BLaER1 (cell line): ENCODE measurements at regions not wholly inside any gene's neighbourhood (a gene's known extent, or its start where the extent isn't known, plus 50 kb on each side); places are given as distances from the start of the nearest gene placed in this dataset.
"Not testable (repeated sequence)": the region's sequence is repeated elsewhere in the genome, so short reads cannot be mapped to it uniquely, and the experiment has no call there.

Source experiments
- H3K27ac ChIP-seq: shearing (Covaris generic); formaldehyde crosslinking; 2 replicates; pipeline ENCODE4 v1.8.1; 2022
- H3K27me3 ChIP-seq: shearing (Covaris generic); formaldehyde crosslinking; 2 replicates; pipeline ENCODE4 v1.8.1; 2022
- H3K36me3 ChIP-seq: shearing (Covaris generic); formaldehyde crosslinking; 2 replicates; pipeline ENCODE4 v1.8.1; 2022
- H3K4me1 ChIP-seq: shearing (Covaris generic); formaldehyde crosslinking; 2 replicates; pipeline ENCODE4 v1.8.1; 2022
- H3K4me2 ChIP-seq: shearing (Covaris generic); formaldehyde crosslinking; 2 replicates; pipeline ENCODE4 v1.8.1; 2022
- H3K4me3 ChIP-seq: shearing (Covaris generic); formaldehyde crosslinking; 2 replicates; pipeline ENCODE4 v1.8.1; 2022
- H3K9ac ChIP-seq: shearing (Covaris generic); formaldehyde crosslinking; 2 replicates; pipeline ENCODE4 v1.8.1; 2022
- H3K9me3 ChIP-seq: shearing (Covaris generic); formaldehyde crosslinking; 2 replicates; pipeline ENCODE4 v1.8.1; 2022
- H4K20me1 ChIP-seq: shearing (Covaris generic); formaldehyde crosslinking; 2 replicates; pipeline ENCODE4 v1.8.1; 2022
- Cebpa-rat ChIP-seq: shearing (Covaris generic); IDR thresholded peaks from 2 replicates; pipeline ENCODE4 v1.8.1; 2022

DNA sequence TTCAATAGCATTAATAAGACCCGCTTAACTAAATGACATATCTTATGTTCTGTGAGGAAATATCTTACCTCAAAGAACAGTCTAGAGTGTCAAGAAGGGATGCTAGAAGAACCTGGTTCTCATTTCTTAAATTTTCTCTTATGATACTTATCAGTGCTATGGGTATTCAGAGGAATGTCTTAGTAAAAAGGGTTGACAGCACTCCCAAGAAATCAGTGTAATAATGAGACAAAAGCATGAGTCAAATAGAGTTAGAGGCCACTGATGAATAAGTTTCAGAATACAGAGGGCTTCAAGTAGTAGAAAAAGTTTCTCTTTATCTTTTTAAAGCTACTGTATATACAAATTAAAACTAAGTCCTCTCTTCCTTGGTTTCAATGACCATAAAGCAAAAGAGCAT, 242.8 kb downstream of the GJA1 start:
- TF ChIP-seq Cebpa-rat = no peak
- H4K20me1 ChIP-seq = no peaks in the 10 kb centered on the region
- H3K27ac ChIP-seq = no peak overlapping the region
- H3K4me1 ChIP-seq = peaks cover 6% of the 10 kb centered on the region
- peaks cover 4% of the 10 kb centered on the region; the same call in 1 of the 2 replicates for H3K9me3 ChIP-seq
- no peaks in the 10 kb centered on the region for H3K36me3 ChIP-seq
- no peak overlapping the region for H3K4me3 ChIP-seq
- H3K4me2 ChIP-seq = no peak overlapping the region
- no peak overlapping the region for H3K9ac ChIP-seq
- H3K27me3 ChIP-seq = no peaks in the 10 kb centered on the region

DNA sequence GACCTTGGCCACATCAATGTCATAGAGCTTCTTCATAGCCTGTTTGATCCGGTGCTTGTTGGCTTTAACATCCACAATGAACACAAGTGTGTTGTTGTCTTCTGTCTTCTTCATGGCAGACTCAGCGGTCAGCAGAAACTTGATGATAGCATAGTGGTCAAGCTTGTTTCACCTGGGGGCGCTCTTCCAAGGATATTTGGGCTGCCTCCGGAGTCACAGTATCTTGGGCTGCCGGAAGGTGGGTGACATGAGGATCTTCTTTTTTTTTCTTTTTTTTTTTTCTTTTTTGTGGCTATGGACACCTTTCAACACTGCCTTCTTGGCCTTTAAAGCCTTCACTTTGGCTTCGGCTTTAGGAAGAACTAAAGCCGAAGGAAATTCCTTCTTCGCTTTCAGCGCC, 244.6 kb downstream of the GJA1 start:
- H4K20me1 ChIP-seq = no peaks in the 10 kb centered on the region
- no peaks in the 10 kb centered on the region for H3K36me3 ChIP-seq
- H3K4me3 ChIP-seq = no peak overlapping the region
- peaks cover 4% of the 10 kb centered on the region; the same call in 1 of the 2 replicates for H3K9me3 ChIP-seq
- TF ChIP-seq Cebpa-rat = no peak
- H3K4me1 ChIP-seq = no peaks in the 10 kb centered on the region
- H3K4me2 ChIP-seq = no peak overlapping the region
- no peak overlapping the region for H3K9ac ChIP-seq
- no peaks in the 10 kb centered on the region for H3K27me3 ChIP-seq
- H3K27ac ChIP-seq = no peak overlapping the region

DNA sequence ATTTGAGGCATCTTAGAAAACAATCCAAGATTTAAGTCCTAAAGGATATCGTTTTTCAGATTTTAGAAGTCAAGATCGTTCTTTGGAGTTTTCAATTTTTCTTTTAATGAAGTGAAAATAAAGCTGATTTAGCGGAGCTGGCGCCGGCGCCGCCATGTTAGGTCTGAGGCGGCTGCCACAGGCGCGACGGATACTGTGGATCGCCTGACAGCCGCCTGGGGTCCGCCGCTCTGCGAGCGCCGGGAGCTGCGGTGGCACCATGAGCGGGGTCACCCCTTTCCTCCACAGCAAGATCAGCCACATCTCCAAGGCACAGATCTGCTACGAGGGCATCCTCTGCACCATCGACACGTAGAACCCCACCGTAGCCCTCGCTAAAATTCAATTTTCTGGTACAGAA, 247.2 kb downstream of the GJA1 start:
- no peaks in the 10 kb centered on the region for H4K20me1 ChIP-seq
- no peak for TF ChIP-seq Cebpa-rat
- peaks cover 18% of the 10 kb centered on the region; the same call in 1 of the 2 replicates for H3K9me3 ChIP-seq
- no peak overlapping the region for H3K27ac ChIP-seq
- no peak overlapping the region for H3K4me2 ChIP-seq
- no peaks in the 10 kb centered on the region for H3K4me1 ChIP-seq
- no peaks in the 10 kb centered on the region for H3K27me3 ChIP-seq
- H3K4me3 ChIP-seq = no peak overlapping the region
- no peak overlapping the region for H3K9ac ChIP-seq
- H3K36me3 ChIP-seq = no peaks in the 10 kb centered on the region

DNA sequence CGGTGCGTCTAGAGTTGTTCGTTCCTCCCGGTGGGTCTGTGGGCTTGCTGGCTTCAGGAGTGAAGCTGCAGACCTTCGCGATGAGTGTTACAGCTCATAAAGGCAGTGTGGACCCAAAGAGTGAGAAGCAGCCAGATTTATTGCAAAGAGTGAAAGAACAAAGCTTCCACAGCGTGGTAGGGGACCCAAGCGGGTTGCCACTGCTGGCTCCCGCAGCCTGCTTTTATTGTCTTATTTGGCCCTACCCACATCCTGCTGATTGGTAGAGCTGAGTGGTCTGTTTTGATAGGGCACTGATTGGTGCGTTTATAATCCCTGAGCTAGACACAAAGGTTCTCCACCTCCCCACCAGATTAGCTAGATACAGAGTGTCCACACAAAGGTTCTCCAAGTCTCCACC, 250.4 kb downstream of the GJA1 start:
- not testable (repeated sequence) for H3K9ac ChIP-seq, H3K27ac ChIP-seq, H3K4me1 ChIP-seq, H3K4me3 ChIP-seq, H3K27me3 ChIP-seq, H3K36me3 ChIP-seq, H3K4me2 ChIP-seq, H4K20me1 ChIP-seq
- H3K9me3 ChIP-seq = peaks cover 18% of the 10 kb centered on the region; the same call in 1 of the 2 replicates

DNA sequence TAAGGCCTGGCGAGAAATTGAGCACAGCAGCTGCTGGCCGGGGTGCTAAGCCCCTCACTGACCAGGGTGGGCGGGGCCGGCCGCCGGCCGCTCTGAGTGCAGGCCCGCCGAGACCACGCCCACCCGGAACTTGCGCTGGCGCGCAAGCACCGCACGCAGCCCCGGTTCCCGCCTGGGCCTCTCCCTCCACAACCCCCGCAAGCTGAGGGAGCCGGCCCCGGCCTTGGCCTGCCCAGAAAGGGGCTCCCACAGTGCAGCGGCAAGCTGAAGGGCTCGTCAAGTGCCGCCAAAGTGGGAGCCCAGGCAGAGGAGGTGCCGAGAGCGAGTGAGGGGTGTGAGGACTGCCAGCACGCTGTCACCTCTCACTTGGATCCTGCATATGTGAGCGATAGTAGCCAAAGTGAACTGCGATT, 251.2 kb downstream of the GJA1 start:
- Histone ChIP-seq H3K27me3 (no peaks in the 10 kb centered on the region), H3K4me2 (no peak overlapping the region)

DNA sequence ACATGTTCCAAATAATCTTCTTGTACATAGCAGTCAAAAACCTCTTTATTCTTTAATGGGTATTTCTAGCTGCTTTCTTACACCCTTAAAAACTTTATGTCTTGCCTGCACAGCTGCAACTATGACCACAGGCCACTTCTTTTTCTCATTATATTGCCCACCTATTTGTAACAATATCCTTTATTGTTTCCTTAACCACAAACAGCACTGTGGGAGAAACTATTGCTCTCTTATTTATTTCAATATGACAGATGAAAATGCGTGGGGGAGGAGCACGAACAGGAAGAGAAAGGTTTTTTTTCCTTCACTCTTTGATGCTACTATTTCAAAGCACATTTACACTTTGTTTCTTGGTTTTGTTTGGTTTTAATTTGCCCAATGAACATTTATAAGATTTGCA, 253.5 kb downstream of the GJA1 start:
- Histone ChIP-seq H3K9ac (no peak overlapping the region), H3K36me3 (no peaks in the 10 kb centered on the region), H3K27me3 (no peaks in the 10 kb centered on the region), H3K4me1 (no peaks in the 10 kb centered on the region), H3K9me3 (peaks cover 14% of the 10 kb centered on the region; the same call in 1 of the 2 replicates), H4K20me1 (no peaks in the 10 kb centered on the region), H3K4me3 (no peak overlapping the region), H3K27ac (no peak overlapping the region), H3K4me2 (no peak overlapping the region)
- TF ChIP-seq Cebpa-rat = no peak

More for the DNA sequence above, 251.2 kb downstream of the GJA1 start:
- Histone ChIP-seq H3K27ac (no peak overlapping the region), H3K4me3 (no peak overlapping the region), H4K20me1 (no peaks in the 10 kb centered on the region), H3K36me3 (no peaks in the 10 kb centered on the region), H3K9ac (no peak overlapping the region), H3K9me3 (peaks cover 18% of the 10 kb centered on the region; the same call in 1 of the 2 replicates), H3K4me1 (no peaks in the 10 kb centered on the region)
- no peak for TF ChIP-seq Cebpa-rat

DNA sequence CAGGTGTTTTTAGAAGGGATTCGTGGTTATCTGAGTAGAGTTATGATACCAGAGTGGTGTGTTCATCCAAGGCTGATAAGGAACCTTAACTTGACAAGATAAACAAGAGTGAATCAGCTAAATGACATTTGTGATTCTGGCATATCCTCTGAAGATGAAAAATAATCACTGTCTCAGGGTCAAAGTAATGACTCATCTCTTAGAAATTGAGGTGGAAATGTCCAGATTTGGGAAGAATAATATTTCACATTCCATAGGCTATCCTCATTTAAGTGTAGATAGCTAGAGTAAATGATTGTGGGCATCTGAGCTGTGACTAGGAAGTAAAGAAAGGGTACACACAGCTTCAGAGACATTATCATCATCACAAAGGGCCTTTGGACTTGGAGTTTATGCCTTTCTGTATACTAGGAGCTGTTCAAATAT, 255.7 kb downstream of the GJA1 start:
- Histone ChIP-seq H3K4me3 (no peak overlapping the region), H3K27ac (no peak overlapping the region), H3K27me3 (no peaks in the 10 kb centered on the region), H3K9me3 (peaks cover 8% of the 10 kb centered on the region; the same call in 1 of the 2 replicates), H3K9ac (no peak overlapping the region), H3K36me3 (no peaks in the 10 kb centered on the region), H4K20me1 (no peaks in the 10 kb centered on the region), H3K4me1 (no peaks in the 10 kb centered on the region), H3K4me2 (no peak overlapping the region)
- TF ChIP-seq Cebpa-rat = no peak

DNA sequence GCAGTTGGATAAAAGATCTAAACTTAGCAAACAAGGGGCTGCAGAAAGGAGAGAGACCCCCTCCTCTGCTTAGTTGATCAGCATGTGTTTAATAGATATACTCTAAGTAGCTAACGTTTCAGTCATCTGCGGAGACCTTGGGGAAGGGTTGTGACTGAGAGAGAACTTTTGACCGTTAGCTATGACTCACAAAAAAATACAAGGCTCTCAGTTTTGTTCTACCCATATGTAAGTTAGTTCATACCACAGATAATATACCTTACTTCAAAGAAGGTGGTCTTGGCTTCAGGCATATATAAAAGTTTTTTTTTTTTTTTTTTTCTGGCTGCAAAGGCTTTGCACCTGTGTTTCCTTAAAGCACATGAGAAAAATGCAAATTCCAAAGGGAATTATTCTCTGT, 258.9 kb downstream of the GJA1 start:
- TF ChIP-seq Cebpa-rat = no peak
- Histone ChIP-seq H3K36me3 (no peaks in the 10 kb centered on the region), H3K27me3 (no peaks in the 10 kb centered on the region), H3K4me3 (no peak overlapping the region), H3K4me2 (no peak overlapping the region), H3K9me3 (no peaks in the 10 kb centered on the region), H3K27ac (no peak overlapping the region), H3K4me1 (no peaks in the 10 kb centered on the region), H3K9ac (no peak overlapping the region), H4K20me1 (no peaks in the 10 kb centered on the region)

DNA sequence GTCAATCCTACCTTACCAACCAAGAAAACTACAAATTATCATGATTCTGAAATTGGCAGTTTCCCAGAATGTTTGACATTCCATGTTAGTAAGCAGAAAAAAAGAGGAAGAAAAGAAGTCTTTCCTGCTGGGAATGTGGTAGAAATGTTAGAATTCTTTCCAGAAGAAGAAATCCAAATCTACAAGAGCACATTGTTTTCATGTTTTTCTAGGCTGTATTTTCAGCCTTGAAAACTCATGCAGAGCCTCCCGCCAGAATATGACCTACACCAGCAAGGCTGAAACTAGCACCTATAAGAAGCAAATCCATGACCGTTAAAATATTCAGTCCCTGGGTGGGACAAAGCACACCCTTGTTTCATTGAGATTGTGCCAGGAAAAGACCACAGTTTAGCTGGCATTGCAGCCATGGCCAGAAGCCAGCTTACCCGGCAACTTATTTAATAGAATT, 259.4 kb downstream of the GJA1 start:
- Histone ChIP-seq H3K36me3 (no peaks in the 10 kb centered on the region), H3K4me2 (no peak overlapping the region), H4K20me1 (no peaks in the 10 kb centered on the region), H3K9ac (no peak overlapping the region), H3K9me3 (no peaks in the 10 kb centered on the region), H3K4me3 (no peak overlapping the region), H3K4me1 (no peaks in the 10 kb centered on the region), H3K27ac (no peak overlapping the region), H3K27me3 (no peaks in the 10 kb centered on the region)
- TF ChIP-seq Cebpa-rat = no peak

DNA sequence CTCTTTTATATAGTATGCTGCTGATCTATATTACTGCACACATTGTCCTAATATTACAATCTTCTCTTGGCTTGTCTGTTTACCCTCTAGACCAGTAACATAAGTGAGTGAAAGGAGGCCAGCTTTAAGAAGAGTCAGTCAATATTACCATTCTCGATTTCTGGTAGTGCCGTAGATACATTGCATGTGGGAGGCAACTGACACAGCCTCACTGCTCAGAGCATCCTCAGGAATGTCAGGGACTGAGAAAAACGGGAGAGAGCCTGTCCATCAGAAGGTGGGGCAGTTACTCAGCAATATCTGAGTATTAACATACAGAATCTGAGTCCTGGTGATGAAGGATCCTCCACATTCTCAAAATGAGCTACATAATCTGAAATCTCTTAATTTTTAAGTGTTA, 259.9 kb downstream of the GJA1 start:
- Histone ChIP-seq H3K4me3 (no peak overlapping the region), H3K9me3 (no peaks in the 10 kb centered on the region), H3K9ac (no peak overlapping the region), H3K4me1 (no peaks in the 10 kb centered on the region), H3K27me3 (no peaks in the 10 kb centered on the region), H3K36me3 (no peaks in the 10 kb centered on the region), H3K4me2 (no peak overlapping the region), H3K27ac (no peak overlapping the region), H4K20me1 (no peaks in the 10 kb centered on the region)
- no peak for TF ChIP-seq Cebpa-rat

DNA sequence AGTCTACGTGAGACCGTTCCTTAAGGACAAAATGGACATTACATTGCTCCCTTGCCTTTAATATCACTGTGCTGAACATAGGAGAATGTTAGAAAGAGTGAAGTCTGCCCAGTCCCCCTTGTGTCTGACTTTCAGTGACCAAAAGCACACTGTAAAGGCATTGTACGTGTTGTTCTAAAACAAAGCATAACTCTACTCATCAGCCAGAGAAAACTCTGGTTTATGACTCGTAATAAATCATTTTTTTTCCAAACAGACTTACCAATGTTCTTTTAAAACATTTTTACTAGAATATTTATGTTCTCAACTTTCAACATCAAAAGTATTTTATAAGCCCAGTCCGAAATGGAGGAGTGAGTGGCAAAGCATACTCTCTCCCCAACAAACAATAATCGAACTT, 262.5 kb downstream of the GJA1 start:
- TF ChIP-seq Cebpa-rat = no peak

More for the DNA sequence above, 262.5 kb downstream of the GJA1 start:
- Histone ChIP-seq H4K20me1 (no peaks in the 10 kb centered on the region), H3K36me3 (no peaks in the 10 kb centered on the region), H3K27ac (no peak overlapping the region), H3K27me3 (no peaks in the 10 kb centered on the region), H3K4me1 (no peaks in the 10 kb centered on the region), H3K4me2 (no peak overlapping the region), H3K4me3 (no peak overlapping the region), H3K9ac (no peak overlapping the region), H3K9me3 (no peaks in the 10 kb centered on the region)
